T-helper 17 cell (primary cell): ENCODE measurements at regions not wholly inside any gene's neighbourhood (a gene's known extent, or its start where the extent isn't known, plus 50 kb on each side); places are given as distances from the start of the nearest gene placed in this dataset.

Experiments
- ATAC-seq: fragments of 150-1000 bp; cut with Tn5 transposase; 2 replicates; pipeline ENCODE4 v1.10.0; 2021; ENCODE audit warnings: mild to moderate bottlenecking, moderate library complexity
- DNase-seq, 3 donors: peaks; one replicate each; pipeline versions ENCODE4 v3.0.0 to v3.0.0-alpha.2; 2020 to 2021
- H3K9me3 ChIP-seq: one replicate; pipeline ENCODE4 v1.7.0; 2013; ENCODE audit warnings: low read length, mild to moderate bottlenecking; ENCODE audit not compliant: control insufficient read depth, poor library complexity, severe bottlenecking
- H3K27ac Mint-ChIP-seq: one replicate; pipeline ENCODE4 v1.8.0; 2022; ENCODE audit warnings: mild to moderate bottlenecking, moderate library complexity, mixed read lengths
- H3K27me3 Mint-ChIP-seq: one replicate; pipeline ENCODE4 v1.8.0; 2022; ENCODE audit warnings: mixed read lengths
- H3K36me3 Mint-ChIP-seq: one replicate; pipeline ENCODE4 v1.8.0; 2022; ENCODE audit warnings: low read depth, mixed read lengths
- H3K4me1 Mint-ChIP-seq: one replicate; pipeline ENCODE4 v1.8.0; 2022; ENCODE audit warnings: mild to moderate bottlenecking, mixed read lengths
- H3K4me3 Mint-ChIP-seq: one replicate; pipeline ENCODE4 v1.8.0; 2022; ENCODE audit warnings: mild to moderate bottlenecking, moderate library complexity, mixed read lengths

DNA sequence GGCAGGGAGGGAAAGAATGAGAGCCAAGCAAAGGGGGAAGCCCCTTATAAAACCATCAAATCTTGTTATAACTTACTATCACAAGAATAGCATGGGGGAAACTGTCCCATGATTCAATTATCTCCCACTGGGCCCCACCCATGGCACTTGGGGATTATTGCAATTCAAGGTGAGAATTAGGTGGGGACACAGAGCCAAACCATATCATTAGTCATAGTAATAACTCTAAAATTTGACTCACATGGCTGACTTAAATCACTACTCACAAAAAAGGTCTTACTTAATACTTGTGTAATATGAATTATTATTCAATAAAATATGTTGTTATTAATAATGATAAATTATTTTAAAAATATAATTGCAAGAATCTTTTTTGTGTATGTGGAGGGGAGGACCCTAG lies 178.1 kb upstream of the TCF21 start:
- no peaks in the 10 kb centered on the region for H3K36me3 Mint-ChIP-seq
- H3K9me3 ChIP-seq = no peaks in the 10 kb centered on the region
- no peak overlapping the region for H3K27ac Mint-ChIP-seq
- peaks cover 10% of the 10 kb centered on the region for H3K4me1 Mint-ChIP-seq
- no peak for ATAC-seq
- no peak overlapping the region for H3K4me3 Mint-ChIP-seq
- DNase-seq = no peak
- peaks cover 13% of the 10 kb centered on the region for H3K27me3 Mint-ChIP-seq

DNA sequence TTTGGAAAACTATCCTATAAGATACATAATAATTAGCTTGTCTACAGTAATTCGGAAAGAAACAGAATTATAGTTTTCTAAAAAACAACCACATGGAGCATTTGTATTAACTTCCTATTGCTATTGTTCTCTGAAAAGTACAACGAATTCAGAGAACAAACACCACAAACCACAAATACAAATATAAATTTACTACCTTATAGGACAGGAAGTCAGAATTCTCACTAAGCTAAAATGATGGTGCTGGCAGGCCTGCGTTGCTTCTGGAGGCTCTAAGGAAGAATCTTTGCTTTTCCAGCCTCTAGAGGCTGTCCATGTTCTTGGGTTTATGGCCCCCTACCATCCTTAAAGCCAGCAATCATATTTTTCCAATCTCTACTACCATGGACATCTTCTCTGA lies 173.6 kb upstream of the TCF21 start:
- ATAC-seq = no peak
- Mint-ChIP-seq H3K36me3 (no peaks in the 10 kb centered on the region), H3K27me3 (peaks cover 13% of the 10 kb centered on the region), H3K4me1 (peaks cover 4% of the 10 kb centered on the region), H3K27ac (no peak overlapping the region), H3K4me3 (no peak overlapping the region)
- no peaks in the 10 kb centered on the region for H3K9me3 ChIP-seq
- DNase-seq = no peak

DNA sequence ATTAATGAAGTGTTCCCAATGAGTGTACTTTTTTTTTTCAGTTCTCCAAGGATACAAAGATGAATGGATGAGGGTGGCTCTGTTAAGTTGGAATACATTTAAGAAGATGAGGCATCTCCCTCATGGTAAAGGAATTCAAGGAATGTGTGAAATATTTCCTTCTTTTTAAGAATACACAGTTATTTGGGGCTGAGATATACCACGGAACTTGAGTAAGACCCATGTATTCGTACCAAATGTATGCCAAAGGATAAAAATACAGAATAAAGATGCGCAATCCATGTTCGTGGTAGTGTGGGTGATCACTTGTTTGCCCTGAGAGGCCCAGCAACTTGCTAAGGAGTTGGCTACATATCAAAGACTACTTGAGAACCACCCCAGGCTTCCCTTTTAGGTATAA lies 164.2 kb upstream of the TCF21 start:
- ATAC-seq = no peak
- H3K4me1 Mint-ChIP-seq = no peaks in the 10 kb centered on the region
- peaks cover 2% of the 10 kb centered on the region for H3K9me3 ChIP-seq
- no peak overlapping the region for H3K27ac Mint-ChIP-seq
- no peak overlapping the region for H3K4me3 Mint-ChIP-seq
- no peaks in the 10 kb centered on the region for H3K27me3 Mint-ChIP-seq
- DNase-seq = no peak
- H3K36me3 Mint-ChIP-seq = no peaks in the 10 kb centered on the region

DNA sequence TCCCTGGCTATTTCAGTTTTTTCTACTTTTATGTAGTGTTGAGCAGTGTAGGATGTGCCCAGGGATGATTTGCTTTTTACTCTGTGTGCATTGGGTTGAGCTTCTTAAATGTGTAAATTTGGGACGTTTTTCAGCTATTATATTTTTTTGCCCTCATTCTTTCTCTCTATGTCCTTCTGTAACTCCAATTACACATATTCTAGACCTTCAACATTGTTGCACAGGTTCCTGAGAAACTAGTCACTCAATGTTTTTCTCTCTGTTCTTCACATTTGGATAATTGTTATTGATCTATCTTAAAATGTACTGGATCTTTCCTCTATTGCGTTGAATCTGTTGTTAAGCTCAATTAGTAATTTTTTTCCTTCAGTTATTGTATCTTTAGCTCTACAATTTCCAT lies 162.7 kb upstream of the TCF21 start:
- Mint-ChIP-seq H3K36me3 (no peaks in the 10 kb centered on the region), H3K27me3 (no peaks in the 10 kb centered on the region), H3K4me1 (no peaks in the 10 kb centered on the region), H3K27ac (no peak overlapping the region), H3K4me3 (no peak overlapping the region)
- DNase-seq (no peak), ATAC-seq (no peak)
- H3K9me3 ChIP-seq = peaks cover 2% of the 10 kb centered on the region

DNA sequence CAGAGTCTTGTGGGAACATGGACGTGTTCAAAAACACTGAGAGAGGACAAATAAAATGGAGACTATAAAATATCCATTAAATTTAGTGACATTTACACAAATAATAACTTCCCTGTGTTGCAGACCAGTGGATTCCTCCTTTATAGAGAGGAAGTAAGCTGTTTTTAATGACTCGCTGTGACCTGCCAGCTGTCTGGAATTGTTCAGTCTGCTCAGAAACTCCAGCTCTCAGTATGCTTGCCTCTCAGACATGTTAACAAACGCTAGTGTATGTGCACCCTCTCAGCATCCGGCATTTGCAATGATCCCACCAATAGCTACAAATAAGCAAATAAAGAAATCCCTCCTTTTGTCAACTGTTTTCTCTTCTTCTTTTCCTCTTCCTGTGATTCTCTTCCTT lies 158.0 kb upstream of the TCF21 start:
- ATAC-seq (no peak), DNase-seq (no peak)
- H3K9me3 ChIP-seq = peaks cover 2% of the 10 kb centered on the region
- Mint-ChIP-seq H3K27me3 (no peaks in the 10 kb centered on the region), H3K27ac (no peak overlapping the region), H3K4me3 (no peak overlapping the region), H3K4me1 (no peaks in the 10 kb centered on the region), H3K36me3 (no peaks in the 10 kb centered on the region)

GRCh38 chr6:133740218-133740617 lies 148.7 kb upstream of the TCF21 start:
- H3K4me1 Mint-ChIP-seq = no peaks in the 10 kb centered on the region
- no peaks in the 10 kb centered on the region for H3K36me3 Mint-ChIP-seq
- DNase-seq = no peak
- H3K27ac Mint-ChIP-seq = no peak overlapping the region
- no peaks in the 10 kb centered on the region for H3K27me3 Mint-ChIP-seq
- H3K4me3 Mint-ChIP-seq = no peak overlapping the region
- H3K9me3 ChIP-seq = no peaks in the 10 kb centered on the region
- ATAC-seq = no peak

DNA sequence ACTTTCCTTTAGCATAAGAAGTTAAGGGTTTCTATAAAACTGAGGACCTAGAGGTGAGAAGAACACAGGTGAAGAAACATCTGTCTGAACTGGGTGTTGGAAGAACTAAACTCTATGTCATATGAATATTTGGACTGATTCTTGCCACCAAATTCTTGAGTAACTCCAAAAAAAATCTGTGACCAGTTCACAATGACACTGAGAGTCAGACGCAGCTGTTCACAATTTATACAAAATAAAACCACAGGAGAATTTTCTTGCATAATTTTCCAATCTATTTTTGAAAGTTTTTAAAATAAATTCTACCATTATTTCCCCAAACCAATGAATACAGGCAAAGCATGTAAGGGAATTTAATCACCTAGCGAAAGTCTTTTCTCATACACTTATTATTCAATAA lies 148.1 kb upstream of the TCF21 start:
- Mint-ChIP-seq H3K27ac (no peak overlapping the region), H3K27me3 (no peaks in the 10 kb centered on the region), H3K4me3 (no peak overlapping the region), H3K36me3 (no peaks in the 10 kb centered on the region), H3K4me1 (no peaks in the 10 kb centered on the region)
- no peak for DNase-seq
- H3K9me3 ChIP-seq = no peaks in the 10 kb centered on the region
- no peak for ATAC-seq

- H3K9me3 ChIP-seq = no peaks in the 10 kb centered on the region
- DNase-seq (no peak), ATAC-seq (no peak)
- no peaks in the 10 kb centered on the region for H3K4me1 Mint-ChIP-seq
- no peak overlapping the region for H3K4me3 Mint-ChIP-seq
- H3K27ac Mint-ChIP-seq = no peak overlapping the region
- no peaks in the 10 kb centered on the region for H3K36me3 Mint-ChIP-seq
- H3K27me3 Mint-ChIP-seq = no peaks in the 10 kb centered on the region
Observed at GRCh38 chr6:133741375-133741861, 147.5 kb upstream of the TCF21 start.

GRCh38 chr6:133743621-133744020 lies 145.3 kb upstream of the TCF21 start:
- Mint-ChIP-seq H3K27ac (no peak overlapping the region), H3K4me1 (no peaks in the 10 kb centered on the region), H3K4me3 (no peak overlapping the region), H3K36me3 (no peaks in the 10 kb centered on the region), H3K27me3 (no peaks in the 10 kb centered on the region)
- no peaks in the 10 kb centered on the region for H3K9me3 ChIP-seq
- ATAC-seq = no peak
- DNase-seq = no peak

- Mint-ChIP-seq H3K27ac (no peak overlapping the region), H3K27me3 (no peaks in the 10 kb centered on the region), H3K4me3 (no peak overlapping the region), H3K4me1 (no peaks in the 10 kb centered on the region), H3K36me3 (no peaks in the 10 kb centered on the region)
- H3K9me3 ChIP-seq = no peaks in the 10 kb centered on the region
- DNase-seq = no peak
- no peak for ATAC-seq
Observed at GRCh38 chr6:133746417-133746770, 142.5 kb upstream of the TCF21 start.

DNA sequence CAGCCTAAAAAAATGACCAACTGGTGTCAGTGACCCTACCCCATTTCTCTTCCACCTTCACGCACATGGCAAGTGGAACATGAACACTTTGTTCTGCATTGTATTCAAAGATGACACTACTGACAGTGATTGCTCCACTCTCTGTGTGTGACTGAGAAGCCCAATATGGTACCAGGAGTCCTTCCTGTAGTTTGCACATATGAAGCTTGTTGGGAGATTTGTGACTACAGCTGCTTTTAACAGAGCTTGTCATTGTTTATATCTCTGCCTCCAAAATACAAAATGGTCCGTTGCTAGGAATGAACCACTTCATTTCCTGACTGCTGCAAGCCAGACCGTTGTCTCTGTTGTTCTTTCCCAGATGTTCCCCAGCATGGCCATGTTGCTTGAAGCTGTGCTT lies 140.3 kb upstream of the TCF21 start:
- Mint-ChIP-seq H3K4me3 (no peak overlapping the region), H3K4me1 (no peaks in the 10 kb centered on the region), H3K36me3 (no peaks in the 10 kb centered on the region), H3K27ac (no peak overlapping the region), H3K27me3 (no peaks in the 10 kb centered on the region)
- DNase-seq = no peak
- no peaks in the 10 kb centered on the region for H3K9me3 ChIP-seq
- no peak for ATAC-seq

DNA sequence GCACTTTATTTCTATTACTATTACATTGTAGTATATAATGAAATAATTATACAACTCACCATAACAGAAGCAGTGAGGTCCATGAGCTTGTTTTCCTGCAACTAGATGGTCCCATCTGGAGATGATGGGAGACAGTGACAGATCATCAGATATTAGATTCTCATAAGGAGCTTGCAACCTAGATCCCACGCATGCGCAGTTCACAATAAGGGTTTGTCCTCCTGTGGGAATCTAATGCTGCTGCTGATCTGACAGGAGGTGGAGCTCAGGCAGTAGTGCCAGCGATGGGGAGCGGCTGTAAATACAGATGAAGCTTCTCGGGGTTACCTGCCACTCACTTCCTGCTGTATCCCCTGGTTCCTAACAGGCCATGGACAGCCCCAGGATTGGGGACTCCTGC lies 139.5 kb upstream of the TCF21 start:
- no peak for DNase-seq
- Mint-ChIP-seq H3K27me3 (no peaks in the 10 kb centered on the region), H3K36me3 (no peaks in the 10 kb centered on the region), H3K27ac (no peak overlapping the region), H3K4me3 (no peak overlapping the region), H3K4me1 (no peaks in the 10 kb centered on the region)
- H3K9me3 ChIP-seq = no peaks in the 10 kb centered on the region
- ATAC-seq = no peak

GRCh38 chr6:133752129-133752528 lies 136.8 kb upstream of the TCF21 start:
- Mint-ChIP-seq H3K36me3 (no peaks in the 10 kb centered on the region), H3K4me1 (no peaks in the 10 kb centered on the region), H3K27ac (no peak overlapping the region), H3K4me3 (no peak overlapping the region), H3K27me3 (peaks cover 5% of the 10 kb centered on the region)
- ATAC-seq = no peak
- no peak for DNase-seq
- no peaks in the 10 kb centered on the region for H3K9me3 ChIP-seq

GRCh38 chr6:133753756-133754155 lies 135.2 kb upstream of the TCF21 start:
- no peaks in the 10 kb centered on the region for H3K9me3 ChIP-seq
- no peak for ATAC-seq
- peaks cover 12% of the 10 kb centered on the region for H3K27me3 Mint-ChIP-seq
- H3K4me3 Mint-ChIP-seq = no peak overlapping the region
- H3K4me1 Mint-ChIP-seq = no peaks in the 10 kb centered on the region
- DNase-seq = no peak
- no peak overlapping the region for H3K27ac Mint-ChIP-seq
- no peaks in the 10 kb centered on the region for H3K36me3 Mint-ChIP-seq

GRCh38 chr6:133754298-133754697 lies 134.6 kb upstream of the TCF21 start:
- Mint-ChIP-seq H3K27me3 (peaks cover 17% of the 10 kb centered on the region), H3K4me1 (no peaks in the 10 kb centered on the region), H3K27ac (no peak overlapping the region), H3K36me3 (no peaks in the 10 kb centered on the region), H3K4me3 (no peak overlapping the region)
- H3K9me3 ChIP-seq = no peaks in the 10 kb centered on the region
- DNase-seq (no peak), ATAC-seq (no peak)
